Astrocyte of the spinal cord (primary cell): ENCODE measurements at regions not wholly inside any gene's neighbourhood (a gene's known extent, or its start where the extent isn't known, plus 50 kb on each side); places are given as distances from the start of the nearest gene placed in this dataset.

ENCODE experiments used
- DNase-seq: peaks from one replicate; pipeline ENCODE4 v3.0.0; 2011; ENCODE audit warnings: low read depth, low spot score
- H3K4me3 ChIP-seq: 2 replicates; pipeline ENCODE4 v1.5.1; 2011; ENCODE audit warnings: low read depth, mild to moderate bottlenecking, low read length, moderate library complexity
- CTCF ChIP-seq: IDR thresholded peaks from 2 replicates; pipeline ENCODE4 v1.5.1; 2012; ENCODE audit warnings: low read depth, mild to moderate bottlenecking, low read length, inconsistent platforms
- in situ Hi-C: cut with HindIII; loops from 2 replicates; pipeline ENCODE4 v1.10.0; 2017; ENCODE audit warnings: low sequenced_read_pairs

- in situ Hi-C loops, result no loop called here
- H3K4me3 ChIP-seq, result no peak overlapping the region
- no peak for TF ChIP-seq CTCF
- no peak for DNase-seq
Observed at GRCh38 chr14:53743371-53743770, 213.3 kb downstream of the BMP4 start.

GRCh38 chr14:53742233-53742620, 214.4 kb downstream of the BMP4 start:
- TF ChIP-seq CTCF, result no peak
- in situ Hi-C loops, result no loop called here
- no peak overlapping the region for H3K4me3 ChIP-seq
- DNase-seq, result peak; percentile 10

- in situ Hi-C loops, result no loop called here
- no peak overlapping the region for H3K4me3 ChIP-seq
- DNase-seq, result no peak
- no peak for TF ChIP-seq CTCF
Observed at GRCh38 chr14:53741479-53742232, 215.0 kb downstream of the BMP4 start.

GRCh38 chr14:53740570-53740969, 216.1 kb downstream of the BMP4 start:
- no peak for DNase-seq
- in situ Hi-C loops, result no loop called here
- no peak overlapping the region for H3K4me3 ChIP-seq
- TF ChIP-seq CTCF, result no peak

GRCh38 chr14:53735916-53736315, 220.7 kb downstream of the BMP4 start:
- no peak overlapping the region for H3K4me3 ChIP-seq
- no peak for DNase-seq
- in situ Hi-C loops, result no loop called here
- no peak for TF ChIP-seq CTCF

- in situ Hi-C loops, result no loop called here
- no peak for TF ChIP-seq CTCF
- no peak for DNase-seq
Observed at GRCh38 chr14:53723221-53723620, 233.4 kb downstream of the BMP4 start.

GRCh38 chr14:53719536-53719935, 237.1 kb downstream of the BMP4 start:
- TF ChIP-seq CTCF, result no peak
- H3K4me3 ChIP-seq, result no peak overlapping the region
- DNase-seq, result no peak
- in situ Hi-C loops, result no loop called here

More at GRCh38 chr14:53723221-53723620, 233.4 kb downstream of the BMP4 start:
- no peak overlapping the region for H3K4me3 ChIP-seq
